Activated naive CD8-positive, alpha-beta T cell treated with anti-CD3 and anti-CD28 coated beads for 36 hours (primary cell): ENCODE measurements at regions not wholly inside any gene's neighbourhood (a gene's known extent, or its start where the extent isn't known, plus 50 kb on each side); places are given as distances from the start of the nearest gene placed in this dataset.
A peak's percentile ranks its signal among the peaks of the same experiment; 100 is the strongest.

Experiments
- DNase-seq: peaks from one replicate; pipeline ENCODE4 v3.0.0; 2021
- H3K27ac Mint-ChIP-seq: one replicate; pipeline ENCODE4 v1.8.0; 2022; ENCODE audit warnings: mild to moderate bottlenecking, moderate library complexity, mixed read lengths
- H3K27me3 Mint-ChIP-seq: one replicate; pipeline ENCODE4 v1.8.0; 2022; ENCODE audit warnings: mild to moderate bottlenecking, mixed read lengths
- H3K36me3 Mint-ChIP-seq: one replicate; pipeline ENCODE4 v1.8.0; 2021; ENCODE audit warnings: mild to moderate bottlenecking, mixed read lengths
- H3K4me1 Mint-ChIP-seq: one replicate; pipeline ENCODE4 v1.8.0; 2021; ENCODE audit warnings: mixed read lengths
- H3K4me3 Mint-ChIP-seq: one replicate; pipeline ENCODE4 v1.8.0; 2022; ENCODE audit warnings: mild to moderate bottlenecking, moderate library complexity, mixed read lengths
- H3K9me3 Mint-ChIP-seq: one replicate; pipeline ENCODE4 v1.8.0; 2022; ENCODE audit warnings: mixed read lengths

DNA sequence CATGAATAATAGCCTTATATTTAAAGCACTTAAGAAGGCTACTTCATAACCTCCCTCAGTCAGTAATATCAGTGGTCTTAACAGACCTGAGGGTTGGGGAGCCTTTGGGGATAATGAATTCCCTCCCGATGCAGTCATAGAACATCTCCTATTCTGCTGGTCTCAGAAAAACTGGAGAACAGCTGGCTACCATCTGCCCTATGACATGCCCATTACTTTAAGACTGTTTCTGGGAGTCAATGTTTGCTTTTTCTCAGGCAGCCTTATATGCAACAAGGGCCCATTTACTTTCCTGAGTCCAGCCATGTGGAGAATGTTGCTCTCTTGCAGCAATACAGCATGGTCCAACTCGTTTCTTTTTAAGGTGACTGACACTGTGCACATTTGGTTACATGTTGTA, 161.7 kb upstream of the PARP11 start:
- Mint-ChIP-seq H3K9me3 (no peaks in the 10 kb centered on the region), H3K4me1 (peaks cover 11% of the 10 kb centered on the region), H3K4me3 (no peak overlapping the region), H3K36me3 (no peaks in the 10 kb centered on the region), H3K27ac (no peak overlapping the region), H3K27me3 (no peaks in the 10 kb centered on the region)
- DNase-seq = no peak

DNA sequence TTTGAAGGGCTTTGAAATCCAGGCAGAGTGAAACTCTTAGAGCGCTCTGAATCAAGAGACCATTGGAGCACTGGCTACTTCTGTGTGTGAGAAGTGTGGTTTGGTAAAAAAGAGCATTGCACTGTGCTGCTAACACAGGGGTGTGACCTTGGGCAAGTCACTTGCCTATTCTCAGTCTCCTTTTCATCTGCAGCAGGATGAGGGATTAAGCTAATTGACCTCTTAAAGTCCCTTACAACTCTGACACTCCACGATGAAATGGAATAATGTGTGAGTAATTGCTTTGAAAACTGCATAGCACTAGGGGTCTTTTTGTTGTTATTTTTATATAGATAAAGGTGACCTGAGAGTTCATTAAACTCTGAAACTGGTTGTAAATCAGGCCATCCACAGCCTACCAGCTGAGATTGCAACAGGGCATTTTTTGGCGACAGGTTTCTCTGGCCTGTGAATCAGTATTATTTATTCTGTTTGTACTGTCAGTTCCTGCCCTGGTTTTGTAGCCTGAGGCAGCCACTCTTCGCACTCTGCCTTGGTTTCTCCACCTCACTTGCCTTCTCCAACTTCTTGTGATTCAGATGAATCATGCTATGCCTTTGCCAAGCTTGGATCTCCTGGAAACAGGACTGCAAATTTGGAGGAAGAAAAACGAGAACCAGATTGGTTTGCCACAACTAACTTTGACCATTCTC, 159.9 kb upstream of the PARP11 start:
- Mint-ChIP-seq H3K4me1 (peaks cover 12% of the 10 kb centered on the region), H3K27me3 (no peaks in the 10 kb centered on the region), H3K4me3 (no peak overlapping the region), H3K9me3 (no peaks in the 10 kb centered on the region), H3K36me3 (no peaks in the 10 kb centered on the region), H3K27ac (no peak overlapping the region)
- no peak for DNase-seq

DNA sequence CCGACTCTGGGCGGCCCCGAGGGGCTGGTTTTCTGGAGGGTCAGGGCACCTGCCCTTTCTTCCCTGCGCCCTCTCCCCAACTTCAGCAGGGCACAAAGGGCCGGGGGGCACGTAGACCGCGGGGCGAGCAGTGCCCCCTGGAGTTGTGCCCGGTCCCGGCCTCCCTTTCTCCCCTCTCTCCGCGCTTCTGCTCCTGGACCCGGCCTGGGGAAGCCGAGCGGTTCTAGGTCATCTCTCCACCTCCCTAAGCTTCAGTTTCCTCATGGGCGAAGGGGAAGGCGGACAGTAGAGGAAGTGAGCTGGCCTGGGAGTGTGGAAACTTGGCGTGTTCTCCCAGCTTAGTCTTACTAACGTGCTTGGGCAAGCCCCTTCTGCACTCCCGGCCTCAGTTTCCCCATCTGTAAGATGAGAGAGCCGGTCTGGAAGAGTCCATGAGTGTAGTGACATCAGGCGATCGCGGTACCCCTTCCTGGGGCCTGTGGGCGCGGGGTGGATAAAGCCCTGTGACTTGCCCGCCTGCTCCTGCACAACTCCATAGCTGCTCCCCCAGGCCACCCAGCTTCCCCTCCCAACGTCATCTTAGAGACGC, 158.6 kb upstream of the PARP11 start:
- Mint-ChIP-seq H3K9me3 (no peaks in the 10 kb centered on the region), H3K4me3 (peak overlapping the region; percentile 70), H3K27ac (no peak overlapping the region), H3K36me3 (no peaks in the 10 kb centered on the region), H3K27me3 (no peaks in the 10 kb centered on the region), H3K4me1 (peaks cover 25% of the 10 kb centered on the region)
- DNase-seq = no peak

DNA sequence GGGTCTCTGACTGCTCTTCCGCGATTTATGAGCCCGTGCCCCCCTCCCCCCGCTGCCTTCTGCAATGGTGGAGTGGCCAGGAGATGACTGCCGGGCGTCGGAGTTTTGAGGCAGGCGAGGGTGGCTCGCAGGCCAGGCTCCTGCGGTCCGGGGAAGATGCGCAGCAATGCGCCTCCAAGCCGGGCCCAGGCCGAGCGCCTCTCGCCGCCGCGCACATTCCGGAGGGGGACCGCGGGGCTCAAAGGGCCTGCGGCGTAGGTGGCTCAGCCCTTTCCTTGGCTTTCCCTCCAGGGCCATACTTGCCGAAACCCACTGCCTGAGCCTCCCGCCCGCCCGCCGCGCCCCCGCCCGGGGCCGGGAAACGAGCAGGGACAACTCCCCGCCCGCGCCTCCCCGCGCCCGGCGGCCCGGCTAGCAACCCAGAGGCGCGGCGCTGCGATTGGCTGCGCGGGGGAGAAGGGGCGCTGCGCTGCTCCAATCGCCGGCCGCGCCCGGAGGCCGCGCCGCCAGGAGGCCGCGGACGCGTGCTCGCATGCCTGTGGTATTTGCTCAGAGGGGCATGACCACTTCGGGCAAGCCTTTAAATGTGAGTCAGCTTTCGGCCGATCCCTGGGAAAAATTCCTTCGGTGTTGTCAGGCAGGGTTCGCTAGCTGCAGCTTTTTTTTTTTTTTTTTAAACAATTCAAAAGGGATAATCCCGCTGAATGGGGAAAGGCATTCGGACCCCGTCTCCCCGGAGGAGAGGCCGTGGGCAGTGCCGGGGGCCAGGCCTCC, 157.9 kb upstream of the PARP11 start:
- no peaks in the 10 kb centered on the region for H3K9me3 Mint-ChIP-seq
- H3K27me3 Mint-ChIP-seq = no peaks in the 10 kb centered on the region
- H3K27ac Mint-ChIP-seq = peak overlapping the region; percentile 10

DNA sequence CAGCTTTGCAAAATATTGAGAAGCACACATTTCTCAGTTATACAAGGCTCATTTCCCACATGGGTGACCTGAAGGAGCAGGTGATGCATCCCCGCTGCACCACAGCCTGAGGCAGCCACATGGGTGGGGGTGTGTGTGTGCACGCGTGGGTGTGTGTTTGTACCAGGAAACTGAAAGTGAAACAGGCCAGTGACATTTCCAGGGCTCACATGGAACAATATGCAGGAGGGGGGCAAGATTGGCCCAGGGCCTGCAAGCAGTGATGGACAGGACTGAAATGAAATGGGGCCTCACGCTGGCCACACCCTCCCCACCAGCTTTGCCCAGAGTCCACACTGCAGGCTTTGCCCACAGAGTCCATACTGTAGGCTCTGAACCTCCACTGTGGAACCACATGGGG, 154.2 kb upstream of the PARP11 start:
- Mint-ChIP-seq H3K27me3 (no peaks in the 10 kb centered on the region), H3K9me3 (no peaks in the 10 kb centered on the region), H3K27ac (peak overlapping the region; percentile 77), H3K4me3 (no peak overlapping the region), H3K36me3 (no peaks in the 10 kb centered on the region), H3K4me1 (peaks cover 34% of the 10 kb centered on the region)
- DNase-seq = peak; percentile 74

More for the DNA sequence above, 157.9 kb upstream of the PARP11 start:
- Mint-ChIP-seq H3K4me1 (peaks cover 27% of the 10 kb centered on the region), H3K36me3 (no peaks in the 10 kb centered on the region), H3K4me3 (peak overlapping the region; percentile 55)
- DNase-seq = peak; percentile 85

DNA sequence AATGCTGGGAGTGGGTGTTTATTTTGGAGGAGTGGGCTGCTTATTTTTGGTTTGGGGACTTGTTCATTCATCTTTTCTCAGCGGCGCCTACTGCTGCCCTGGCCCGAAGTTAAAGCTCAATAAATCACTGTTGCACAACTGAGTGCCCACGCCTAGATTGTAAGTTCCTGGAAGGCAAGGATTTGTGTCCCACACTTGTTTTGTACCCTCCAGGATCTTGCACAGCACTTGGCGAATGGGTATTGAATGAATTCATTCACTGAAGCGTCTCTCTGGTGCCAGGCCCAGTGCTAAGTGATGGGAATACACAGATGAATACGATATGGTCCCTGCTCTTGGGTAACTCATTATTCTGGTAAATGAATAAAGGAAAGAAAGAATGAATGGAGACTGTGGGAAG, 153.3 kb upstream of the PARP11 start:
- Mint-ChIP-seq H3K27me3 (no peaks in the 10 kb centered on the region), H3K4me1 (peaks cover 31% of the 10 kb centered on the region), H3K27ac (no peak overlapping the region), H3K9me3 (no peaks in the 10 kb centered on the region), H3K36me3 (no peaks in the 10 kb centered on the region), H3K4me3 (no peak overlapping the region)
- DNase-seq = no peak

DNA sequence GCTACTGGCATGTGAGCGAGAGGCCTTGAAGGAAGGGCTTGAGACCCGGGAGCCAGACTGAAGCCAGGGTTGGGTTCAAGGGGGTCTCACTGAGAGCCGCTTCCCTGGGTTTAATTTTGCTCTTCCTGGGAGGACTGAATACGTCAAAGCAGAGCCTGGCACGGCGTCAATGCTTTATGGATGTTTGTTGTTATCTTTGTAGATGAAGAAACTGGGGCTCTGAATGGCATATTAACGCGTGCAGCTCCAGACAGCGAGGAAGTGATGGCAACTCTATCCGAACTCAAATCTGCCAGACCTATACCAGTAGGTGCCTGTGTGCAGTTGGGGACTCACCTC, 152.8 kb upstream of the PARP11 start:
- Mint-ChIP-seq H3K27ac (no peak overlapping the region), H3K36me3 (no peaks in the 10 kb centered on the region), H3K4me3 (no peak overlapping the region), H3K27me3 (no peaks in the 10 kb centered on the region), H3K4me1 (peaks cover 31% of the 10 kb centered on the region), H3K9me3 (no peaks in the 10 kb centered on the region)
- DNase-seq = no peak

DNA sequence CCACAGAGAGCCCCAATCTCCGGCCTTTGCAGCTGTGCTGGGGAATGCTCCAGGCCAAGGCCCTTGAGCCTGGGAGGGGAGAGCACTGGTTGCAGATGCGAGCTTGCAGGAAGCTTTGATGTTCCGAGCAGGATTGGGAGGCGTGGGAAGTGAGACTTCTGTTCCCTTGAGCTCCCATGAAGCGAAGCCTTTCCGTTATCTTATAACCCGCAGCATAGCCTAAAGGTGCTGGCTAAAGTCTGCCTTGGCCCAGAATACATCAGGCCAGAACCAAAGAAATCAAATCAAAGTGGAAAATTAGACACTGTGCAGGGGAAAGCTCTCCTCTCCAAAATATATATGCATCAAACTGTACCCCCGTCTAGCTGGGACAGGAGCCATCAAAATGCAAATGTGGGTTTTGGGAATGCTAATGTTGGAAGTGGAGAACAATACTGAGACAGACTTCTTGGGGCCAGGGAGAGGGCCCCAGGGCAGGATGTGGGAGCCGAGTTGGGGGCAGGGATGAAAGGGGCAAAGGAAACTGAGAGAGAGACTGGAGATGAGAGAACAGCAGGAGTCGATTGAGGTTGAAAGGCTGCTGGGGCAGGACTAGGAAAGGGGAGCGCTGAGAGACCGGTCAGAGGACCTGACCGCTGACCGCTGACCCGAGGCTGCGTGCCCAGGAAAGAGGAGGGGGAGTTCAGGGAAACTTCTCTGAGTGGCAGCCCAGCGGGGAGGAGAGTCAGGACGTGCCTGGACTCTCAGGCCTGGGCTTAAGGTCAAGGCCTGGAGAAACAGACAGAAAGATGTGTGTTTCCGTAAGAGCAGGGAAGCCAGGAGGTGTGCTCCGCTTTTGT, 152.2 kb upstream of the PARP11 start:
- H3K4me1 Mint-ChIP-seq = peaks cover 27% of the 10 kb centered on the region
- no peaks in the 10 kb centered on the region for H3K36me3 Mint-ChIP-seq
- H3K27me3 Mint-ChIP-seq = no peaks in the 10 kb centered on the region
- DNase-seq = no peak
- no peaks in the 10 kb centered on the region for H3K9me3 Mint-ChIP-seq
- H3K4me3 Mint-ChIP-seq = no peak overlapping the region
- no peak overlapping the region for H3K27ac Mint-ChIP-seq

DNA sequence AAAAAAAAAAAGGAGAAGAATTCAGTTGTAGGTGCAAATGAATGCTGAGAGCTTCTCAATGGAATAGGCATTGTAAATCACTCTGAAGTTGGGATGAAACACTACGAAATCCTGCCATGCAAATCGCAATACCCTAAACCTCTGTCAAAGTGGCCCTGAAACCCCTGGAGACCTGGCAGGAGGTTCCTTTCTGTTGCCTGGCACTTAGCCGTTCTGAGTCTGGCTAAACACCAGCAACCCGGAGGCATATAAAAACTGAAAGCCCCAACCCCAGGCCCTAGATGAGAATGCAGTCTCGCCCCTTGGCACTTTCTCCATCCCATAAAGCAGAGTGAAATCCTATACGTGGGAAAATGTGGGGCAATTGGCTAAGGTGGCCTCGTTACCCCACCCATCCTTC, 151.5 kb upstream of the PARP11 start:
- no peaks in the 10 kb centered on the region for H3K27me3 Mint-ChIP-seq
- no peaks in the 10 kb centered on the region for H3K9me3 Mint-ChIP-seq
- no peaks in the 10 kb centered on the region for H3K36me3 Mint-ChIP-seq
- no peak overlapping the region for H3K4me3 Mint-ChIP-seq
- H3K4me1 Mint-ChIP-seq = peaks cover 24% of the 10 kb centered on the region
- no peak overlapping the region for H3K27ac Mint-ChIP-seq
- DNase-seq = no peak

DNA sequence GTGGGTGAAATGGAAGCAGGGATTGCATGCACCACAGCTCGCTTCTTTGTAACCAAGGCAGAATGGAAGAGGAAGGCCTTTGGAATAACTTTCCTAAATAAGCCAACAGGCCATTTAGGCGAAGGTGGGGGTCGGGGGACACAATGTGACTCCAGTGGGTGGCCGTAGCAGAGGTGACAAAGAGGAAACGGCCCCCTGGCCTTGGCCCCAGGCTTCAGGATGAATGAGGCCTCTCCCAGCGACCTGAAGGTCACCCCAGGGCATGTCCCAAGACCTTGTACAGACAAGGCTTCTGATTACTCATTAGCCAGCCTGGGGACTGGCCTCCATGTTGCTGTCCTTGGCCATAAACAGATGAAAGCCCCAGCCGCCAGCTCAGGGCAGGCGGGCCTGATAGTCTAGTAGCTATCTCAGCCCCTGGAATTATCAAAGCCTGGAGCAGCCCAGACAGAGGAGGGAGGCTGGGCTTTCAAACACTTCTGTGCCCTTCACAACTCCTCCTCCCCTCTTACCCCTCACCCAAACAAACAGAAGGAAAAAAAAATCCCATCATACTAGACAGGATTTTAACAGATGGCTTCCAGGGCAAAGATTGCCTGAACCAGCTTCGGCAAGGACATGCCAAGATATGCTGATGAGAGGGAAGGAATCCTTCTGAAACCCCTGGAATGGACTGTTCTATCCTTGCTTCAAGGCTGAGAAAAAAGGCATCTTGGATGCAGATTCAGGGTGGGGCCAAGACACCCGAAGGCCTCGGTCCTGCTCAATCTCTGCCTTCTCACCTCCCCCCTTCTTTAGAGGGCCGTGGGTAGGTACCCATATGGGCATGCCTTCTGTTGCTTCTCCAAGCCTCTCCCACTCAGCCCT, 142.3 kb upstream of the PARP11 start:
- Mint-ChIP-seq H3K36me3 (no peaks in the 10 kb centered on the region), H3K27me3 (no peaks in the 10 kb centered on the region), H3K4me1 (peaks cover 2% of the 10 kb centered on the region), H3K27ac (no peak overlapping the region), H3K4me3 (no peak overlapping the region), H3K9me3 (no peaks in the 10 kb centered on the region)
- DNase-seq = no peak

DNA sequence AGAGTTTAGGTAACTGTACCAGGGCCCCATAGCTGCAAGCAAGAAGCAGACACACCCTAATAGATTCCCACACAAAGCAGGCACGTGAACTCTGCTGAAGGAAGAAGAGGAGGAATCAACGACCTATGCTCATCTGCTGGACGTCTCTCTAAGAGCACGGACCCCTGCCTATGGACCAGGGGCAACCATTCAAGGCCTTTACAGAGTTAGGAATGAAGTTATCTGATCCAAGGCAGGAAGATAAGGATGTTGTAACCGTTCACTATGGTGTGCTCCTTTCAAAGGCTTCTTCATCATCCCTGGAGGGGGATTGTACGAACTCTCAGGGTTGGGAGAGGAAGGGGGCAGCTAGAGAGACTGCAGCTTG, 141.6 kb upstream of the PARP11 start:
- H3K4me1 Mint-ChIP-seq = peaks cover 2% of the 10 kb centered on the region
- H3K27me3 Mint-ChIP-seq = no peaks in the 10 kb centered on the region
- no peaks in the 10 kb centered on the region for H3K9me3 Mint-ChIP-seq
- no peak overlapping the region for H3K27ac Mint-ChIP-seq
- no peaks in the 10 kb centered on the region for H3K36me3 Mint-ChIP-seq
- no peak for DNase-seq
- H3K4me3 Mint-ChIP-seq = no peak overlapping the region

DNA sequence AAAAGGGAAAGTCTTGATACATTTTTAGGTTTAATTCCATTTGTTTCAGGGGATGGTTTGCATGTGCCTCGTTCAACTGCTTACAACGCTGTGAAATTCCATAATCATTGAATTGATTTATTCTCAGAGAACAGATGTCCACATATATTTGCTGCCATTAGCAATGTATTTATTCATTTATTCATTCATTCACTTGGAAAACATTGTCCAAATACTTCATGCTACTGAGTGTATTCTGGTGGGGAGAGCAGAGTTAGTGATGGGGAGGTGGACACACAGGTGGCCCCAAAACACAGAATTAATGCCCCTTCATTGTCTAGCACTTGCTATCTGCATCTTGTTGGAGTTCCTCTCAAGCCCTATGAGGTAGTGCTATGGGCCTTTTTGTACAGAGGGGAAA, 141.2 kb upstream of the PARP11 start:
- H3K36me3 Mint-ChIP-seq = no peaks in the 10 kb centered on the region
- H3K4me1 Mint-ChIP-seq = peaks cover 2% of the 10 kb centered on the region
- no peaks in the 10 kb centered on the region for H3K27me3 Mint-ChIP-seq
- DNase-seq = no peak
- H3K27ac Mint-ChIP-seq = no peak overlapping the region
- H3K9me3 Mint-ChIP-seq = no peaks in the 10 kb centered on the region
- H3K4me3 Mint-ChIP-seq = no peak overlapping the region

DNA sequence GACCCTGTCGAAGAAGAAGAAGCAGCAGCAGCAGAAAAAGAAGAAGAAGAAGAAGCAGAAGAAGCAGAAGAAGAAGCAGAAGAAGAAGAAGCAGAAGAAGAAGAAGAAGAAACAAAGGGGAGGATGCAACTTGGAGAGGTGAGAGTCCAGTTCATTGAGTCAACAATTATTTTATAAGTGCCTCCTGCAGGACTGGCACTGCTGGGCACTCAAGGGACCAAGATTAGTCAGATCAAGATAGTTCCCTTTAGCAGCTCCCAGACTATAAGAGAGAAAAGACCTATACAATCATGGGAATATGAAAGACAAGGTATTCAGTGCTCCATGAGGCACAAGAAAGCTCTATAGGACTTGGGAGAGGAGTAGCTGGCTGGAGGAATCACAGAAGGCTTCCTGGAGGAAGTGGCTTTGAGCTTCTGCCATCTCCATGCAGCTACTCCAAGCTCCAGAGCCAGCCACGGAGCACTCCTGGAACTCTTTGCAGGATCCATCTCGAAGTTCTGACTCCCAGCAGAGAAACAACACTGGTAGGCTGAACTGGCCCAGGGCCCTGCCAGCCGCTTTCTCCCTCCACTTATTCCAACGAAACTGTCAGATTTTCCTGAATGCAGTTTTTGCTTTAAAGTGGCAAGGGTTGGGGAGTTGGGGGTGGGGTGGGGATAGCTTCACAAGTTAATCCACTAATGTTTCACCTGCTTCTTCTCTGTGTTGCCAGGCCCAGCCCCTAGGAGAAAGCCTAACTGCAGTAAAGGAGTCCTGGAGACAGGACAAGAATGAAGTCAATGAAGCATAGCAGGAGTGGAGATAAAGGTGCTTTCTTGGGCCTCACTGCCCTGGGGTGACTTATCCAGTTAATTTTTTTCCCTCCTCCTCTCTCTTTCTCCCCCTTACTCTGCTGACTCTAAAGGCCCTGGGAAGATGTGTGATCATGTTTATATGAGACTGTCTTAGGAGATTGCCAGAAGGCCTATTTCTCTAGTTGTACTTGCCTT, 140.1 kb upstream of the PARP11 start:
- no peak overlapping the region for H3K4me3 Mint-ChIP-seq
- H3K36me3 Mint-ChIP-seq = no peaks in the 10 kb centered on the region
- no peak overlapping the region for H3K27ac Mint-ChIP-seq
- no peak for DNase-seq
- H3K4me1 Mint-ChIP-seq = peaks cover 2% of the 10 kb centered on the region
- no peaks in the 10 kb centered on the region for H3K27me3 Mint-ChIP-seq
- no peaks in the 10 kb centered on the region for H3K9me3 Mint-ChIP-seq
